Activated CD4-positive, alpha-beta memory T cell treated with anti-CD3 and anti-CD28 coated beads for 36 hours (primary cell): ENCODE measurements at regions not wholly inside any gene's neighbourhood (a gene's known extent, or its start where the extent isn't known, plus 50 kb on each side); places are given as distances from the start of the nearest gene placed in this dataset.
"Not testable (repeated sequence)": the region's sequence is repeated elsewhere in the genome, so short reads cannot be mapped to it uniquely, and the experiment has no call there.

Experiments used
- CTCF ChIA-PET: fragments of 350-600 bp; sonication (Branson Sonifier 250); formaldehyde crosslinking; loops from one replicate; lab custom pipeline; 2021; ENCODE audit warnings: antibody characterized with exemption, inconsistent platforms; lab: Charles Lee
- POLR2A ChIA-PET: fragments of 350-600 bp; sonication (Branson Sonifier 250); formaldehyde crosslinking; loops from one replicate; lab custom pipeline; 2021; ENCODE audit warnings: antibody characterized with exemption; lab: Charles Lee
- DNase-seq: peaks from one replicate; pipeline ENCODE4 v3.0.0-alpha.2; 2020
- H3K27ac Mint-ChIP-seq: one replicate; pipeline ENCODE4 v1.8.0; 2021; ENCODE audit warnings: mixed read lengths
- H3K27me3 Mint-ChIP-seq: one replicate; pipeline ENCODE4 v1.8.0; 2021; ENCODE audit warnings: mixed read lengths
- H3K36me3 Mint-ChIP-seq: one replicate; pipeline ENCODE4 v1.8.0; 2021; ENCODE audit warnings: mixed read lengths
- H3K4me1 Mint-ChIP-seq: one replicate; pipeline ENCODE4 v1.8.0; 2021; ENCODE audit warnings: low read depth, mixed read lengths
- H3K4me3 Mint-ChIP-seq: one replicate; pipeline ENCODE4 v1.8.0; 2021; ENCODE audit warnings: mild to moderate bottlenecking, mixed read lengths
- H3K9me3 Mint-ChIP-seq: one replicate; pipeline ENCODE4 v1.8.0; 2021; ENCODE audit warnings: mixed read lengths
- intact Hi-C: fragments of 100-400 bp; cut with micrococcal nuclease; formaldehyde crosslinking; loops from one replicate; pipeline ENCODE4 v1.15.1; 2023

DNA sequence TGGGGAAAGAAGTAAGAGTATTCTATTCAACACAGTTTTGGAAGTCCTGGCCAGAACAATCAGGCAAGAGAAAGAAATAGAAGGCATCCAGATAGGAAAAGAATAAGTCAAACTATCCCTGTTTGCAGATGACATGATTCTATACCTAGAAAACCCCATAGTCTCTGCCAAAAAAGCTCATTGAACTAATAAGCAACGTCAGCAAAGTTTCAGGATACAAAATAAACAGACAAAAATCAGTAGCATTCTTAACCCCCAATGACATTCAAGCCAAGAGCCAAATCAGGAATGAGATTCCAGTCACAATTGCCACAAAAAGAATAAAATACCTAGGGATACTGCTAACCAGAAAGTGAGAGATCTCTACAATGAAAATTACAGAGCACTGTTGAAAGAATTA, 99.4 kb upstream of the MITF start:
- ChIA-PET CTCF (no interaction called here), POLR2A (no interaction called here)
- H3K4me1 Mint-ChIP-seq, result no peaks in the 10 kb centered on the region
- H3K36me3 Mint-ChIP-seq, result no peaks in the 10 kb centered on the region
- no peak overlapping the region for H3K4me3 Mint-ChIP-seq
- H3K9me3 Mint-ChIP-seq, result no peaks in the 10 kb centered on the region
- H3K27me3 Mint-ChIP-seq, result peaks cover 3% of the 10 kb centered on the region
- DNase-seq, result no peak
- no peak overlapping the region for H3K27ac Mint-ChIP-seq
- intact Hi-C loops, result no loop called here

DNA sequence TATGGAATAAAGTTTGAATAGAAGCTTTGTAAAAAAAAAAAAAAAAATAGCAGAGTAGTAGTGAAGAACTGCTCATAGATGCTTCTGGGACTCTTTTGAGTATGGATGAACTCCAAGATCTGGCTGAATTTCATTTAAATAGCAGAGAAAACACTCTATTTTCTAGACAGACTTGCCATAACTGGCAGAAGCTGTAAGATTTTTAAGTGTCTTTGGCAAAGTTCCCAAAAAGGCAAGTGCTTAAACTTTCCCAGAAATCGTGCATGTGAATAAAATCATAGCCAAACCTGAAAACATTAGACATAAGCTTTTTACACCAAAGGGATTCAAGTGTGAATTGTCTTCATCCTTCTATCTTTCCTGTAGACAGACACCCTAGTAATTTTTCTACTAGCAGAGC, 110.3 kb upstream of the MITF start:
- Mint-ChIP-seq H3K36me3 (no peaks in the 10 kb centered on the region), H3K27me3 (no peaks in the 10 kb centered on the region), H3K4me1 (no peaks in the 10 kb centered on the region), H3K27ac (no peak overlapping the region), H3K4me3 (no peak overlapping the region), H3K9me3 (peaks cover 35% of the 10 kb centered on the region)
- intact Hi-C loops, result no loop called here
- CTCF ChIA-PET, result no interaction called here
- POLR2A ChIA-PET, result no interaction called here
- no peak for DNase-seq

DNA sequence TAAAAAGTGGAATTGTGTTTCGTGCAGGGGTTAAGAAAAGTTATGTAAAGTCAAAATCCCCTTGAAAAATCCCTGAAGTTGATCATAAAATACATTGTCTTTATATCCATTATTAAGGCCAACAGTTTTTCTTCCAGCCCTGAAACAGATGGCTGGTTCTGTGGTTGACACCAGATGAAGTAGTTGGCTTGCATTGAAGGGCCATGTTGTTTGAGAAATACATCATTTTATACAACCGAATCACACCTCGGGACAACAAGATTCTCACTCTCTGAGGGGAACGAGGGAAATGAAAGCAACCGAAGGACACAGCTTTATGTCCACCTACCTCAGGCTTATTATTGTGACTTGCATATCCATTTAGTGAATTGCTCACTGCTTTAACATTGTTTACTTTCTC, 126.0 kb upstream of the MITF start:
- no peaks in the 10 kb centered on the region for H3K36me3 Mint-ChIP-seq
- no peak for DNase-seq
- no peak overlapping the region for H3K27ac Mint-ChIP-seq
- no peaks in the 10 kb centered on the region for H3K27me3 Mint-ChIP-seq
- CTCF ChIA-PET, result no interaction called here
- intact Hi-C loops, result no loop called here
- POLR2A ChIA-PET, result no interaction called here
- no peak overlapping the region for H3K4me3 Mint-ChIP-seq
- H3K4me1 Mint-ChIP-seq, result no peaks in the 10 kb centered on the region
- H3K9me3 Mint-ChIP-seq, result peaks cover 6% of the 10 kb centered on the region

DNA sequence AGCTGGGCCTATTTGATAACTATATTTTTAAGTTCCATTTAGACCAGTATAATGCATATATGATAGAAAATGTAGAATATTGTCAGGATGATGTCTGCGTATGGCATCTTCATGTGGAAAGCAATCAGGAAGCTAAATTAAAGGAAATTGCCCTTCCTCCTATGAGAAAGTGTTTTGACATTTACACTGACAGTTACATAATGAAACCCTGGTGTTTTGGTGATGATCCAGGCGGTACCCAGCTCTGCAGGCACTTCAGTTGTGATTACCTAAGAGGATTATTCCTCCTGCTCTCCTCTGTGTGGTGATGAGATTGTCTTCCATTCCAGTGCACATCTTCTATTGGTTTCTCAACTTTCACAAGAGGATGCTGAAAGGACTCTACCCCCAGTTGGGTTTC, 126.5 kb upstream of the MITF start:
- Mint-ChIP-seq H3K36me3 (no peaks in the 10 kb centered on the region), H3K9me3 (peaks cover 6% of the 10 kb centered on the region), H3K4me1 (no peaks in the 10 kb centered on the region), H3K27ac (no peak overlapping the region), H3K27me3 (no peaks in the 10 kb centered on the region), H3K4me3 (no peak overlapping the region)
- intact Hi-C loops, result no loop called here
- no peak for DNase-seq
- CTCF ChIA-PET, result no interaction called here
- POLR2A ChIA-PET, result no interaction called here

DNA sequence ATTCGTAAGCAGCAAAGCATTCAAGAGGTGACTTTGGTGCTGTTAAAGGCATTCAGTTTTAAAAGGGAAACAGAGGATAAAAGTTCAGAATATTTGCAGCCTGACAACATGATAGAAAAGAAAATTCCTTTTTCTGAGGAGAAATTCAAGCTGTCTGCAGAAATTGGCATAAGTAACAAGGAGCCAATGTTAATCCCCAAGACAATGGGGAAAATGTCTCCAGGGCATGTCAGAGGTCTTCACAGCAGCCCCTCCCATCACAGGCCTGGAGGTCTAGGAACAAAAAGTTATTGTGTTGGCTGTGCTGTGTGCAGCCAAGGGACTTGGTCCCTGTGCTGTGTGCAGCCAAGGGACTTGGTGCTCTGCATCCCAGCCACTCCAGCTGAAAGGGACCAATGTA, 129.7 kb upstream of the MITF start:
- H3K27me3 Mint-ChIP-seq, CTCF ChIA-PET, H3K36me3 Mint-ChIP-seq, DNase-seq, POLR2A ChIA-PET, H3K27ac Mint-ChIP-seq, H3K4me3 Mint-ChIP-seq, H3K4me1 Mint-ChIP-seq, H3K9me3 Mint-ChIP-seq, intact Hi-C loops: not testable (repeated sequence)

DNA sequence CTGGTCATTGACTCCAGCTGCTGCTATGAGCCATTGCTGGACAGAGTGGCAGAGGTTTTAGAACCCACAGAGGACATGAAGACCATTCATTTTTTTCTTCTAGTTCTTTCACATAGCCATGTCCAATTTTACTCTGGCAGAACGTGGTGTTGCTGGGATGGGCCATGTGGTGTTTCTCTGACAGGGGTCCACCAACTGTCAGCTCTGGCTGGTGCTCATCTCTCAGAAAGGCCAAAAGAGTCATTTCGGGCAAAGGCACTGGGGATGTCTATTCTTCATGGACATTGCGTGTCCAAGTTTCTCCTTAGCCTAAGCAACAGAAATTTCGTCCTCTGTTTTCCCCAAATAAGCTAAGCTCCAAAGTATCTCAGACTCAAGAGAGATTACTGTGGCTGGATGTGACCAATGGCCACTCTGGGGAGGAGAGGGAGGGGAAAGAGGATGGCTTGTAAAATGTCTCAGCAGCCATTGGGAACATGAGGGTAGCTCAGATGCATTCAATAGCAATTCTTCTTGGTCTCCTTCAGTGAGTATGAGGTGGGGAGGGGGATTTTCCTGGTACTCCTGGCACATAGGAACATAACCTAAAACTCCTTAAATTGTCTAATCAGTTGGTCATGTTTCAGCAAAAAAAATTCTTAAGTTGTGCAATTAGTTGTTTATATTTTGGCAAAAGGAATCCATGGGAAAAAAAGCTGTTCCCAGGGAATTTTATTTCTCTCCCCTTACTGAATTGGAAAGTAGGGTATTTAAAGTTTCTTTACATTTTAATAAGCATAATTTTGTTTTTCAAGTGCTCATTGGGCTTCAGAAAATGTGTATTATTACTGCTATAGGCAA, 131.6 kb upstream of the MITF start:
- no peak overlapping the region for H3K27ac Mint-ChIP-seq
- CTCF ChIA-PET, result no interaction called here
- POLR2A ChIA-PET, result no interaction called here
- H3K4me1 Mint-ChIP-seq, result no peaks in the 10 kb centered on the region
- DNase-seq, result no peak
- H3K4me3 Mint-ChIP-seq, result no peak overlapping the region
- no peaks in the 10 kb centered on the region for H3K27me3 Mint-ChIP-seq
- H3K36me3 Mint-ChIP-seq, result no peaks in the 10 kb centered on the region
- intact Hi-C loops, result no loop called here
- H3K9me3 Mint-ChIP-seq, result peaks cover 6% of the 10 kb centered on the region

DNA sequence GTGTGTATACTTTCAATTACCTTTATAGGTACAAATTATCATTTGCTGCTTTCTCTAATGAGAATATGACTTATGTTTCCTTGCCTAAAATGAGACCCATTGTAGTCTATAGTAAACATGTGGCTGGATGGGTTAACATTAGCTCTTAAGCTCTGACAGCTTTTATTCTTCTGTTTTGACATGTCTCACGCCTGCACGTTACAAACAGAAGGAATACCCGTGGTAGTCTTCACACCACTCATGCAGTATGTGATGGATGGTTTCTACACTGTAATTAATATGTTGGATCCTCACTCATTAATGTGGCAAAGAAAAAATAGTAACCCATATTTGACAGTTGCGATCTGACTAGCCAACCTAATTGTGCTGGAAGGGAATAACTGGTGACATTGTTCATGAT, 133.4 kb upstream of the MITF start:
- H3K36me3 Mint-ChIP-seq, result no peaks in the 10 kb centered on the region
- no peaks in the 10 kb centered on the region for H3K27me3 Mint-ChIP-seq
- ChIA-PET CTCF (no interaction called here), POLR2A (no interaction called here)
- no peak overlapping the region for H3K27ac Mint-ChIP-seq
- no peak for DNase-seq
- H3K4me3 Mint-ChIP-seq, result no peak overlapping the region
- no peaks in the 10 kb centered on the region for H3K4me1 Mint-ChIP-seq
- peaks cover 6% of the 10 kb centered on the region for H3K9me3 Mint-ChIP-seq
- intact Hi-C loops, result no loop called here

DNA sequence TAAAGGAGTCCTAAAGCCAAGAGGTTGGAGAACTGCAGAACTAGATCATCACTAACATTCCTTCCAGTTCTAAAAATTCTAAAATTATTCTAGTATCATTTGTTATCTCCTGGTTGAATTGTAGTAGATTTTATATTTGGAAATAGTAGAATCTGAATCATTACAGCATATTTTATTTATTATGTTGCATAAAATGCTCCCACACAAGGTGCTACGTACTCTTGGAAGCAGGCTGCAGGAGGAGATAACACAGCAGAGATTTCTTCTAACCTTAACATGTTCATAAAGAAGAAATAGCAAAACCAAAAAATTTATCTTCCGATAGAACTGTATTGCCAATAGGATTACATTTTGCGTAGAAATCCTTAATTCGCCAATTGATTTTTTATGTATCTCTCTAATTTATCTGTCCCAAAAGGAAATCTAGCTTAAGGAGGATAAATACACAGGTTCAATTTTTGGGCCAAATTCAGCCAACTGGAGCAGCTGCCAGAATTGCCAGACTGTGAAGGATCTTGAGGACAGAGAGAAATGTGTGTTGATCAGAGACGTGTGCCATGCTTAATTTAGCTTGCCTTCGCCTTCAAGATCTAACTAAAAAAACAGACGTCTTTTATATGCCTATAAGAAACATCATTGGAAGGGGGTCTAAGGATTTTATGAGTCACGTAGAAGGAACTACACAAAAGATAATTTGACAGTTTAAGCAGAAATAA, 134.4 kb upstream of the MITF start:
- H3K4me1 Mint-ChIP-seq, result no peaks in the 10 kb centered on the region
- peaks cover 9% of the 10 kb centered on the region for H3K9me3 Mint-ChIP-seq
- DNase-seq, result no peak
- intact Hi-C loops, result no loop called here
- no peak overlapping the region for H3K27ac Mint-ChIP-seq
- no peaks in the 10 kb centered on the region for H3K36me3 Mint-ChIP-seq
- no peak overlapping the region for H3K4me3 Mint-ChIP-seq
- POLR2A ChIA-PET, result no interaction called here
- CTCF ChIA-PET, result no interaction called here
- no peaks in the 10 kb centered on the region for H3K27me3 Mint-ChIP-seq

DNA sequence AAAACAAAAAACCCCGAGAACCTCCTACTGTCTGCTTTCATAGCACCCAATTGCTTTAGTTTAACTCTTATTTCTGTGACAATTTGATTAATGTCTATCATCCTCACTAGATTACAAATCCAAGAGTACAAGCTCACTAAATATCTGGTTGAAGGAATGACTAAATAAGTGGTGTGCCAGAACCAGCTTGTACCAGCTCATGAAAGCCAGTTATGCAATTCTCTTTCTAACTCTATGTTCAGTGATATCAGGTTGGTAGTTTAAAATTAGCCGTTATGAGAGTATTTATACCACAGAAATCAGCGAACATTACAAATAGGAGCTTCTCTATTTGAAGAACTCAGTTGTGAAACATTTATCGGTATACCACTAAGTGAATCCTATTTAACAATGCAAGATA, 137.2 kb upstream of the MITF start:
- Mint-ChIP-seq H3K27me3 (no peaks in the 10 kb centered on the region), H3K9me3 (peaks cover 2% of the 10 kb centered on the region), H3K4me3 (no peak overlapping the region), H3K36me3 (no peaks in the 10 kb centered on the region), H3K4me1 (no peaks in the 10 kb centered on the region), H3K27ac (no peak overlapping the region)
- DNase-seq, result no peak
- ChIA-PET POLR2A (no interaction called here), CTCF (no interaction called here)
- intact Hi-C loops, result no loop called here

DNA sequence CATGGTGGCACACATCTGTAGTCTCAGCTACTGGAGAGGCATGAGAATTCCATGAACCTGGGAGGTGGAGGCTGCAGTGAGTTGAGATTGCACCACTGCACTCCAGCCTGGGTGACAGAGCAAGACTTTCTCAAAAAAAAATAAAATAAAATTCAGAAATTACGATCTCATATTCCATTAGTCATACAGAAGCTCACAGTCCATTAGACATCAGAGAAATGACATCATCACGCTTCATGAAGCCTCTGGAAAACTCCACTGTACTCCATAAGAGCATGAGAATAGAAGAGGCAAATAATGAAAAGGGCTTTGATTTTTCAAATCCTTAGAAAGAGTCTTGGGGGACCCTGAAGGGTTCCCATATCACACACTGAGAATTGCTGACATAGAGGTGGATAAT, 145.0 kb upstream of the MITF start:
- ChIA-PET CTCF (no interaction called here), POLR2A (no interaction called here)
- H3K27ac Mint-ChIP-seq, result no peak overlapping the region
- no peaks in the 10 kb centered on the region for H3K36me3 Mint-ChIP-seq
- DNase-seq, result no peak
- no peak overlapping the region for H3K4me3 Mint-ChIP-seq
- no peaks in the 10 kb centered on the region for H3K27me3 Mint-ChIP-seq
- intact Hi-C loops, result no loop called here
- no peaks in the 10 kb centered on the region for H3K9me3 Mint-ChIP-seq
- no peaks in the 10 kb centered on the region for H3K4me1 Mint-ChIP-seq

DNA sequence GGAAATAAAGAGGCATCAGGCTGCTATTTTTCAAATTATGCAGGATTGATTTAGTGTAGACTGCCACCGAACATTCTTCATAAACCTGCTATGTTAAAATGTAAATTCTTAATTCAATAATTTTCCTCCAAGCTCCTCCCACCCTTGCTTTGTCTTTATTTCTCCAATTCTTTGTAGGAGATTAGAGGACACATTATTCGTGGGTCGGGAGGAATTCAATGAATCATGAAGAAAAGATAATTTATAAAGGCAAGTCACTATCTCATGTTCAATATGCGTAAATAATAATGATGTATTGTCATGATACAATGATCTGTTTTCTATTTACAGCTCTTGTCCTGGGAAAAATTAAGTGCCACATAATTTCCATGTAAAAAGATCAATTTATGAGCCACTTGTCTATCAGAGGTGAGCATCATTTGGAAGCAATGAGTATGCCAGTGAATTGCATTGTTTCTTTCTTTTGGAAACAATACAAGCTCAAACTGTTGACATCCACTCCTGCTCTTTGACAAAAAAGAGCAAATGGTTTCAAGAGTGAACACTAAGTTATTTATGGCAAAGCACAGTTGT, 148.0 kb upstream of the MITF start:
- intact Hi-C loops, result no loop called here
- CTCF ChIA-PET, result no interaction called here
- Mint-ChIP-seq H3K27ac (no peak overlapping the region), H3K27me3 (no peaks in the 10 kb centered on the region), H3K4me3 (no peak overlapping the region), H3K4me1 (no peaks in the 10 kb centered on the region), H3K36me3 (no peaks in the 10 kb centered on the region), H3K9me3 (peaks cover 9% of the 10 kb centered on the region)
- DNase-seq, result no peak
- POLR2A ChIA-PET, result no interaction called here

DNA sequence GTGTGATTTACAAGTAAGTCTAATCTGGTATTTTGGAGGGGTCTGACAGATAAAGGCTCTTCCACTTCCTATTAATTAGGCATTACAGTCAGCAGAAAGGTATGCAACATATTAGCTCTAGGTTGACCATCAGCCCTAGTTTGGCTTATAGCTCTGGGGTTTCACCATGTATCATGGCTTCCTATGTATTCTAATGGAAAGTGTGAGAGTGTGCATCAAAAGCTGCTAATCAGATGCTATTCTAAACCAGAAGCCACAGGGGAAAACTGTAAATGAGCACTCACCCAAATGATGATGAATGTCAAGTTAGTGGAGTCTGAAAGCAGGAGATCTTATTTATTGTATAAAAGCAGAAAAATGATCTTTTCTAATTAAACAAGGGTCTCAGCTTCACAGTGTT, 149.2 kb upstream of the MITF start:
- H3K27me3 Mint-ChIP-seq, result no peaks in the 10 kb centered on the region
- no peaks in the 10 kb centered on the region for H3K4me1 Mint-ChIP-seq
- H3K36me3 Mint-ChIP-seq, result no peaks in the 10 kb centered on the region
- H3K4me3 Mint-ChIP-seq, result no peak overlapping the region
- peaks cover 12% of the 10 kb centered on the region for H3K9me3 Mint-ChIP-seq
- intact Hi-C loops, result no loop called here
- H3K27ac Mint-ChIP-seq, result no peak overlapping the region
- CTCF ChIA-PET, result no interaction called here
- no peak for DNase-seq
- POLR2A ChIA-PET, result no interaction called here

DNA sequence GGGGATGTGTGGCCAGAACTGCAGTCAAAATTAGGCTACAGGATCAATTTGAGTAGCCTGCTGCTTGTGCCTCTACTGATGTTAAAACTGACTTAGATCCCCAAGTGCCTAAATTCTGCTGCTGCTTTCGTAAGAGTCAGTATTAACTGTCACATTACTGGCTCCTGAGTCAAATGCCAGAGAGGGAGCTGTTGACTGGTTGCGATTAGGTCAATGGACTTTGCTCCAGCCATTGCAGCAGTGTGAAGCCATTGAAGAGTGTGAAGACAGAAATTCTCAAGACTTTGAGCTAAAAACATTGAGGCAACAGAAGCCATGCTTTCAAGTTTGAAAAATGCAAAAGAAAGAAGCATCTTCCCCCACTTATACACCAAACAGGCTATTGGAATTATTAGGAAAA, 151.1 kb upstream of the MITF start:
- Mint-ChIP-seq H3K4me1 (no peaks in the 10 kb centered on the region), H3K4me3 (no peak overlapping the region), H3K27ac (no peak overlapping the region), H3K27me3 (peaks cover 1% of the 10 kb centered on the region), H3K36me3 (no peaks in the 10 kb centered on the region), H3K9me3 (peaks cover 12% of the 10 kb centered on the region)
- ChIA-PET CTCF (no interaction called here), POLR2A (no interaction called here)
- no peak for DNase-seq
- intact Hi-C loops, result no loop called here
